ENCODE measurements at regions not wholly inside any gene's neighbourhood (a gene's known extent, or its start where the extent isn't known, plus 50 kb on each side); places are given as distances from the start of the nearest gene placed in this dataset.

GRCh38 chr9:127553793-127554192, 58.3 kb upstream of the STXBP1 start:
- no peak for DNase-seq

- DNase-seq, result no peak
These were observed 56.9 kb upstream of the STXBP1 start for GRCh38 chr9:127554966-127555839.

GRCh38 chr9:127555840-127556820, 55.9 kb upstream of the STXBP1 start:
- DNase-seq, result peak; percentile 70

- no peak for DNase-seq
These were observed 55.2 kb upstream of the STXBP1 start for GRCh38 chr9:127556871-127557270.

GRCh38 chr9:127557466-127557869, 54.6 kb upstream of the STXBP1 start:
- DNase-seq, result no peak

- DNase-seq, result no peak
These were observed 54.0 kb upstream of the STXBP1 start for GRCh38 chr9:127557998-127558546.

- DNase-seq, result no peak
These were observed 53.4 kb upstream of the STXBP1 start for GRCh38 chr9:127558581-127559246.

GRCh38 chr9:127559247-127559680, 52.8 kb upstream of the STXBP1 start:
- DNase-seq, result no peak

- DNase-seq, result peak; percentile 31
These were observed 50.4 kb upstream of the STXBP1 start for GRCh38 chr9:127561491-127562278.
